A549 (cell line): ENCODE measurements at regions not wholly inside any gene's neighbourhood (a gene's known extent, or its start where the extent isn't known, plus 50 kb on each side); places are given as distances from the start of the nearest gene placed in this dataset.

Experiments used
- CBX8 ChIP-seq: fragments of 200-600 bp; sonication (generic); IDR thresholded peaks from 2 replicates; pipeline ENCODE4 v1.6.1; 2016
- EP300 ChIP-seq, 2 experiments: fragments of >200 bp; sonication (Bioruptor Twin); formaldehyde crosslinking; IDR thresholded peaks; 2 replicates in 1 of 2; 3 replicates in 1 of 2; pipeline ENCODE4 v1.6.1; 2016 to 2017
- ESRRA ChIP-seq: fragments of 150-350 bp; IDR thresholded peaks from 2 replicates; pipeline ENCODE4 v1.6.1; 2014; ENCODE audit warnings: mild to moderate bottlenecking, low read length, borderline replicate concordance
- GATA3 ChIP-seq: IDR thresholded peaks from 2 replicates; pipeline ENCODE4 v1.6.1; 2012; ENCODE audit warnings: borderline replicate concordance
- HDAC2 ChIP-seq: fragments of 200-600 bp; sonication (generic); IDR thresholded peaks from 2 replicates; pipeline ENCODE4 v1.6.1; 2016
- JUN ChIP-seq, 2 experiments: fragments of >200 bp; sonication (Bioruptor Twin); formaldehyde crosslinking; IDR thresholded peaks; 2 replicates in 1 of 2; 3 replicates in 1 of 2; pipeline ENCODE4 v1.6.1; 2016 to 2017
- KDM1A ChIP-seq: fragments of 200-600 bp; sonication (generic); IDR thresholded peaks from 2 replicates; pipeline ENCODE4 v1.6.1; 2016; ENCODE audit warnings: low read depth, mild to moderate bottlenecking
- MAX ChIP-seq: IDR thresholded peaks from 2 replicates; pipeline ENCODE4 v1.6.1; 2012
- MYC ChIP-seq: IDR thresholded peaks from 2 replicates; pipeline ENCODE4 v1.6.1; 2012; ENCODE audit warnings: mild to moderate bottlenecking, inconsistent platforms, low read length, improper control_type of control experiment, borderline replicate concordance
- POLR2A ChIP-seq: IDR thresholded peaks from 2 replicates; pipeline ENCODE4 v1.6.1; 2012; ENCODE audit warnings: mild to moderate bottlenecking, low read length
- RAD21 ChIP-seq, 2 experiments: fragments of >200 bp in 1 of 2; sonication (Bioruptor Twin) in 1 of 2; formaldehyde crosslinking in 1 of 2; IDR thresholded peaks in 1 of 2; conservative IDR thresholded peaks in 1 of 2; 2 replicates in 1 of 2; 3 replicates in 1 of 2; pipeline ENCODE4 v1.6.1; 2012 to 2018; ENCODE audit warnings: inconsistent platforms in 1 of 2
- ZSCAN20 ChIP-seq: fragments of 250-450 bp; sonication (Bioruptor Pico); IDR thresholded peaks from 2 replicates; pipeline ENCODE4 v1.8.0; 2022; ENCODE audit warnings: mild to moderate bottlenecking, moderate library complexity
- TF ChIP-seq, protein P1 (sequence below): fragments of >200 bp; sonication (Bioruptor Twin); formaldehyde crosslinking; IDR thresholded peaks from 3 replicates; pipeline ENCODE4 v1.5.1; 2016
- TF ChIP-seq, protein P2 (sequence below): fragments of 250-450 bp; sonication (Bioruptor Pico); IDR thresholded peaks from 2 replicates; pipeline ENCODE4 v1.5.0; 2021; ENCODE audit warnings: mild to moderate bottlenecking, moderate library complexity, borderline replicate concordance

DNA sequence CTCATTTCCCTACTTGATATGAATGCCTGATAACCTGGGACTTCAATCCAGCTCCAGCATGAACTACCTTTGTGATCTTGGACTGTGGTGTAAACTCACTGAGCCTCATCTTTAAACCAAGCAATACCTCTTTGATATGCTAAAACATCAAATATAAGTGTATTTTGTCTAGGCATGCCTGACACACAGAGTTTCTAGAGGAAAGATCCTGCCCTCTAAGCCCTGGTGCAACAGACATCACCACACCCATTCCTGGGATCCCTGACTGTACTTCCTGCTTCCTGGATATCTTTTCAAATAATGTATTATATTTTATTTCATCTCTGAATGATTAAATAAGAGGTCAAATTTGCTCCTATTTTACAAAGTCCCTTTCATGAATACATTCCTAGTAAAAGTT is 55.8 kb downstream of the ANXA2R start:
- no peak for TF ChIP-seq MYC
- no peak for TF ChIP-seq GATA3
- TF ChIP-seq, protein P1, sequence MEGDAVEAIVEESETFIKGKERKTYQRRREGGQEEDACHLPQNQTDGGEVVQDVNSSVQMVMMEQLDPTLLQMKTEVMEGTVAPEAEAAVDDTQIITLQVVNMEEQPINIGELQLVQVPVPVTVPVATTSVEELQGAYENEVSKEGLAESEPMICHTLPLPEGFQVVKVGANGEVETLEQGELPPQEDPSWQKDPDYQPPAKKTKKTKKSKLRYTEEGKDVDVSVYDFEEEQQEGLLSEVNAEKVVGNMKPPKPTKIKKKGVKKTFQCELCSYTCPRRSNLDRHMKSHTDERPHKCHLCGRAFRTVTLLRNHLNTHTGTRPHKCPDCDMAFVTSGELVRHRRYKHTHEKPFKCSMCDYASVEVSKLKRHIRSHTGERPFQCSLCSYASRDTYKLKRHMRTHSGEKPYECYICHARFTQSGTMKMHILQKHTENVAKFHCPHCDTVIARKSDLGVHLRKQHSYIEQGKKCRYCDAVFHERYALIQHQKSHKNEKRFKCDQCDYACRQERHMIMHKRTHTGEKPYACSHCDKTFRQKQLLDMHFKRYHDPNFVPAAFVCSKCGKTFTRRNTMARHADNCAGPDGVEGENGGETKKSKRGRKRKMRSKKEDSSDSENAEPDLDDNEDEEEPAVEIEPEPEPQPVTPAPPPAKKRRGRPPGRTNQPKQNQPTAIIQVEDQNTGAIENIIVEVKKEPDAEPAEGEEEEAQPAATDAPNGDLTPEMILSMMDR = no peak
- TF ChIP-seq HDAC2 = no peak
- no peak for TF ChIP-seq POLR2A
- no peak for TF ChIP-seq ZSCAN20 (CRISPR knock-in tag)
- TF ChIP-seq EP300 (IDR thresholded peaks at IDR 0.05) = no peak
- no peak for TF ChIP-seq JUN (IDR thresholded peaks at IDR 0.05)
- TF ChIP-seq, protein P2, sequence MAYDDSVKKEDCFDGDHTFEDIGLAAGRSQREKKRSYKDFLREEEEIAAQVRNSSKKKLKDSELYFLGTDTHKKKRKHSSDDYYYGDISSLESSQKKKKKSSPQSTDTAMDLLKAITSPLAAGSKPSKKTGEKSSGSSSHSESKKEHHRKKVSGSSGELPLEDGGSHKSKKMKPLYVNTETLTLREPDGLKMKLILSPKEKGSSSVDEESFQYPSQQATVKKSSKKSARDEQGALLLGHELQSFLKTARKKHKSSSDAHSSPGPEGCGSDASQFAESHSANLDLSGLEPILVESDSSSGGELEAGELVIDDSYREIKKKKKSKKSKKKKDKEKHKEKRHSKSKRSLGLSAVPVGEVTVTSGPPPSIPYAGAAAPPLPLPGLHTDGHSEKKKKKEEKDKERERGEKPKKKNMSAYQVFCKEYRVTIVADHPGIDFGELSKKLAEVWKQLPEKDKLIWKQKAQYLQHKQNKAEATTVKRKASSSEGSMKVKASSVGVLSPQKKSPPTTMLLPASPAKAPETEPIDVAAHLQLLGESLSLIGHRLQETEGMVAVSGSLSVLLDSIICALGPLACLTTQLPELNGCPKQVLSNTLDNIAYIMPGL (CRISPR knock-in tag) = no peak
- no peak for TF ChIP-seq KDM1A
- TF ChIP-seq RAD21 (conservative IDR thresholded peaks at IDR 0.05 in 1 of 2, IDR thresholded peaks at IDR 0.05 in 1 of 2) = no peak
- TF ChIP-seq ESRRA = no peak
- TF ChIP-seq CBX8 = no peak
- no peak for TF ChIP-seq MAX
